ENCODE measurements at regions not wholly inside any gene's neighbourhood (a gene's known extent, or its start where the extent isn't known, plus 50 kb on each side); places are given as distances from the start of the nearest gene placed in this dataset.

- TF ChIP-seq TAF1 (IDR thresholded peaks at IDR 0.05; ENCODE audit: low read depth, low read length) (no peak), TEAD4 (IDR thresholded peaks at IDR 0.05; ENCODE audit: low read depth, low read length) (no peak)
These were observed 570.3 kb downstream of the RAPGEF2 start for GRCh38 chr4:159673221-159673620.

Measured in H1 (cell line).